ENCODE measurements at regions not wholly inside any gene's neighbourhood (a gene's known extent, or its start where the extent isn't known, plus 50 kb on each side); places are given as distances from the start of the nearest gene placed in this dataset.
A peak's percentile ranks its signal among the peaks of the same experiment; 100 is the strongest.

DNA sequence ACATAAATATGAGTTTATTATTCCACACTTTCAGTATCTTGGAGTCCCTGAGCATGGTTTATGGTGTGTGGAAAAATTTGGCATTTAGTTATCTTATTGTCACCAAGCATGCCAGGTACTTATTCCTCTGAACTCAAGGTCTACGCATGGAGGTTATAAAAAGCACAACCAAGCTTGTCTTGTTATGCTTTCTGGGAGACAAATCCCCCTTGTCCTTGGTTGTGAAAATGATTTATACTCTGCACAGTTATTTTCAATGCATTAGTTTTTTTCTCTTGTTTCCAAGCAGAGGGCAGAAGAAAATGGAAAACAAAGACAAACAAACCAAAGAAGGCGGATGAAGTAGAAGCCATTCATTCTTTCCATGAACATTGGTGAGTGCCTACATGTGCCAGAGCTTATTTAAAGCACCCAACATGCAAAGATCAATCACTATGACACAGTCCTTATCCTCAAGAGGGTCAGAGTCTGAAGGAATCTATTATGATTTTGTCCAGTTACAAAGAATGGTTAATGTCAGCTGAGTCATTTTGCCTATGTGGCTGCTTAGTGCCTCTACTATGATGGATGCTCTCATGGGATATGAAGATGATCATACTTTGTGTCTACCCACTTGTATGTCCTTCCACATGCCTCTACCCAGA lies 323.1 kb downstream of the TENT4A start:
- no peak for DNase-seq

DNA sequence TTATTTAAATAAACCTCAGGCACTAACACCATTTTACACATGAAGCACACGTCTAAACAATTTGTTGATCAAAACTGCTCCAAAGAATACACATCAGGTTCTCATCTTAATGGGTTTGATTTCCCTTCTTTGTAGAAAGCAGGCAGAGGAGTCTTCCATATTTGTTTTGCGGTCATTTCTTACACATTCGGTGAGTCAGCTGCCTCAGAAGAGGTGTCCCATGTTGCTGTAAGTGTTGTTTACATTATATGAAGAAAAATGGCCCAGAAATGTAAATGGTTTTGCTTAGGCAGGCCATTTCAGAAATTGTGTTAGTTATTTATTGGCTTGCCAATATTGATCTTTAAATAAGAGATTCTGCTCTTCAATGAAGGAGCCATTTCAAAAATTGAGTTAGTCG lies 325.8 kb downstream of the TENT4A start:
- DNase-seq, result no peak

DNA sequence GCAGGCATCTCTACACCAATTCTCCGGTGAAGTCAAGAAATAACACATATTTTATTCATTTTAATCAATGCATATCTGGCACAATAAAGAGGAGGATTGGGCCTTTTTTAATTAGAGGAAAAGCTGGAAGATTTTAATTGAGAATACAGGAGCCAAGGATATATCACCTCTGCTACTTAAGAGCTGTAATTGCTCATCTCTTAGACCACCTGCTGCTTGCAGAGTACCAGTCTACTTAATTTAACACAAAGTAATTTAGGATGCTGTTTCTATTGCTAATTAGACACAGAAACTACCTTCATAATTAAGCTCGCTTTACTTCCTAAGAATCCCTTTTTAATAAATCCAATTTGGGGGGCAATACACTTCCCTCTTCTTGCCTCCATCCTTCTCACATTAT lies 326.9 kb downstream of the TENT4A start:
- no peak for DNase-seq

DNA sequence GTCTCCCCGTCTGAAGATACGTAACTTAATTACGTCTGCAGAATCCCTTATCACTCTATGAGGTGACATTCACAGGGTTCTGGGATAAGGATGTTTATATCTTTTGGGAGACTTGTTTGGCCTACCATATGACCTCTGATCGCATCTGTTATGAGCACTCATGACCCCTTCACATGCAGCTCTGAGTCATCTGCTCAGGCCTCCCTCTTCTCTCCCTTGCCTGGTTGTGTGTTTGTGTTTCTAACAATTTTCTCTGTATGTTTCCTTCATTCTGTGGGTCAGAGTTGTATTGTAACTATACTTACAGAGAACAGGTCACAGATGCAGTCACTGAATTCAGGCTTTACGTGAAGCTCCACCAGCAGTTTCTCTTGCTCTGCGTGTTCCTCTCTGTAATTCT lies 330.6 kb downstream of the TENT4A start:
- no peak for DNase-seq

DNA sequence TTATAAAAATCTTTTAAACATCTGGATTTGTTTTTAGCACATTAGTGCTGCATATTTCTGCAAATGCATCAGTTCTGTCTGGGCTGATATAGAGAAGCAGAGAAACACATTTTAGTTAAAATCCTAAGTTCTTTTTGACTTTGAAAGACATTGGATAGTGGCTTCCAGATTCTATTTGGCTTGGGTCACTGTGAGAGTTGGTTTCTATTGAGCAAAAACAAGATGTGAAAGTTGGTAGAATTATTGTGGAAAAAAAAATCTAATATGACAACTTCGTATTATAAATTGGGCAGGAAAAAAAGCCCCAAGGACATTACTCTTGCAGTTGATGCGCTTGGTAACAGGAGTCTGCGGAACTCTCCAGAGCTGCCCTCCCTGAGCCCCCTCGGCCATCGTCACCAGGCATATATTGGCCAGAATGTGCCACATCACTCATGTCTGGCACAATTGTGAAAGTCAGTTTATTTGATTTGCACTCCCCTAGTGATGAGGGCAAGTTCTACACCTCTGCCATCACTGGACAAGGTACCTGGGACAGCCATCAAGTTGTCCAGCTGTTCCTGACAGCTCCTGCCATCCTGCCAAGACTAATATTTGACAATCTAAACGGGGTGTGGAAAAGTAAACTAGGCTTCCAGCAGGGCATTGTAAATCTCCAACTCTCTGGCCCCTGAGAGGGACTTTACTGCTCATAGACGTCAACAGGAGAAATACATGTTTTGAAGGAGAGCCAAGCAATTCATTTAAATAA lies 334.5 kb downstream of the TENT4A start:
- DNase-seq, result peak; percentile 81

DNA sequence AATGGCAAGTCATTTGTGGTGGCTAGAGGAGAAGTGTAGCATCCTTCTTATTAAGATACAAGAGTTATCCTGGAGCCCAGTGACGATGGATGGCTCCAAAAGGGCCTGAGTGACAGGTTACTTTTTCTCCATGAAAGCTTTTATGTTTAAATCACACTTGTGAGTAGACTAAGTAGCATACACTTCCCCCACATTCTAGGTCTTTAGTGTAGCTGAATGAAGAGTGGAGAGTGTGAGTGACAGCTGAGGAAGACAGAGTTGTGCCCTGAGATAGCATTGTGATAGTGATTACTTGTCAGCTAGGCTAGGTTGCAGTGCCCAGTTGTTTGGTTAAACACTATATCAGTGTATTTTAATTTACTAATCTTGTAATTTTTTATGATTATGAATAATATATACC lies 337.8 kb downstream of the TENT4A start:
- DNase-seq, result no peak

DNA sequence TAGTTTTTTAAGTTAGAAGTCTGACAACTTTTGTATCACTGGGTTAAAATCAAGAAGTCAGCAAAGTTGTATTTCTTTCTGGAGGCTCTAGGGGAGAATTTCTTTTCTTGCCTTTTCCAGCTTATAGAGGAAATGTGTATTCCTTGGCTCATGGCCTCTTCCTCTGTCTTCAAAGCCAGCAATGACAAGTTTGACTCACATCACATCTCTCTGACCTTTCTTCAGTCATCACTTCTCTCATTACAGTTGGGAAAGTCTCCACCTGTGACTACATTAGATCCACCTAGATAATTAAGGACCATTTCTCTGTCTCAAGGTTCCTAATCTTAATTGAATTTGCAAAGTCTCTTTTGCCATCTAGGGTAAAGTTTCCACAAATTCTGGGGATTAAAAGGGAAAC lies 339.9 kb downstream of the TENT4A start:
- no peak for DNase-seq

DNA sequence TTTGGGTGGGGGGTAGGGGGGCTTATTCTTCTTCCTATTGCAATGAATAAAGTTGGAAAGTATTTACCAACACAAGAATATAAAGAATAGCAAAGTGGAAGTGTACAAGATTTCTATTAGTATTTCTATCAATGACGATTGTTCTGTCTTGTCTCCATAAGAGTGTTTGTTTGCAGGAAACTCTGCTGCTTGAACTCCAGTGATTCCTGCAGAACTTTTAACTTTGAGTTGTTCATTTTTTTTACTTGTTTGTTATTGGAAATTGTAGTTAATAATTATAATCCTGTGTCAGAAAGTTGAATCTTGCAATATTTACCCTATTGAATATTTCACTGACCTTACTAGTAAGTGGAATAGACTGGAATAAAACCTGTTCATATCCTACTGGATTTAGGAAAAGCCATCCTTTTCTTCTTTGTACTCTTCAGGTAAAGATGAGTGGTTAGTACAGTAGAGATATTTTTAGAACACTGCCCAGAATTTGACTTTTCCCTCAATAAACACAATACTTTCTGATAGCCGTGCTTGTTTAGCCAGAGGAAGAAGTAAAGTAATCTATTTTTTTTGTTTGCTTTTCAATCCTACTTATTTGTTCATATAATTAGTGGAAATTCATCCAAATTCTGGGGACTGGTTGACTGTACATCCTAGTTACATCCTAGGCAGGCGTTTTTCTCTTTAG lies 340.4 kb downstream of the TENT4A start:
- no peak for DNase-seq

DNA sequence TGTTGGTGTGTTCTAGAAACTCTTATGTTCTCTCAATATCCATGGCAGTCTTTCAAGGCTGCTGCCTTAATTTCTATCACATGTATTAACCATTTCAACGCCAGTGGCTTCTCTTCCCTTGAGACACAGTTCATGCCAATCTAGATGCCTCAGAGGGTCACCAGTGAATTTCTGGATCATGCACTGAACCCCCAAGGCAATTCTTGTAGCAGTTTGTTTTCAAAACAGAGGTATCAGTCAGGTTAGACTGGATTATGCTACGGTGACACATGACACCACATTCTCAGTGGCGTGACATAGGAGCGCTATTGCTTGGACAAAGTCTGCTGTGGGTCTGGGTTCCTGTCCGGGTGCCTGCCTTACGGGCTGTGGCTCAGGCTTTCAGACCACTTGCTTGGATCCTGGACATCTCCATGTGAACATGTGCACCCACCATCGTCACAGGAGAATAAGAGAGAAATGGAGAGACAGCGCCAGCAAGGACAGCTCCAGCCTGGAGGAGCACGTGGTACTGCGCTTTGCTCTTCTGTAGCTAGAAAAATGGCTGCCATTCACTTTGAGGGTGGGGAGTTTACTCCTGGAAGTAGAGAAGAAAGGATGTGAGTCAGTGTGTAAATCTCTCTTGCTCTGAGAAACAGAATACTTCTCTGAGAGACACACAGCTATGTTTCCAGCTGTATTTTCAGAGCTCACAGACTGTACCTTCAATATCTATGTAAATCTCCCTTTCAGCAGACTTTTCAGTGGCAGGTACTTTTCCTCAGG lies 329.3 kb upstream of the ADCY2 start:
- no peak for DNase-seq

DNA sequence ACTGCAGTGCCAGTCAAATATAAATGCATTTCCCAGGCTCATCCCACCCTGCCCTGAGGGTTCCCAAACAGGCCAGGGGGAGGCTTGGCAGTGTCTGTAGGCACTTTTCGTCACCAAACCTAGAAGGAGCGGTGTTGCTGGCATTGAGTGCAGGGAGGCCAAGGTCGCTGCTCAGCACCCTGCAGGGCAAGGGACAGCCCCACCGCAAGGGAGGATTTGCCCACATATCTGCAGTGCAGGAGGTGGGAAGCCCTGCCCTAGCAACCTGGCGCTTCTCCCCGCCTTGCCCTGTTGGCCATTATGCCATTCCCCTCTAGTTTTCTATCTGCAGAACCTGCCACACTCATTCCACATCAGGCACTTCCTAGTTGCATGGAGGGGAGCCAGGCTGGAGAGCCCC lies 327.8 kb upstream of the ADCY2 start:
- no peak for DNase-seq

DNA sequence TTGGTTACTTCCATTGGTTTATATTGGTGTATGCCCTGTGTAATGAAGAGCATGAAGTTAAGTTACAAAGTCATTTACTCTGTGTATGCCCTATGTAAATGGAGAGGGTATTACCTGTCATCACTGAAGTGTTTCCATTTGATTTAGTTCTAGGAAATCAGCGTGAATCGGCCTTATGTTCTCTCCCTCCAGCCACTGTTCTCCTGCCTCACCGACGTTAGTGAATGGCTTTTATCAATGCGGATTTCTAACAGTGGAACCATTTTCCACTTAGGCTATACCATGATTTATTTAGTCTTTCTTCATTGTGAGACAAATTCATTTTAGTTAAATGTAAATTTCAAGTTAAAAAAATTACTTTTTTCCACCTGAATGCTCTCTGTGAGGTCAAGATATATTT lies 327.0 kb upstream of the ADCY2 start:
- no peak for DNase-seq

DNA sequence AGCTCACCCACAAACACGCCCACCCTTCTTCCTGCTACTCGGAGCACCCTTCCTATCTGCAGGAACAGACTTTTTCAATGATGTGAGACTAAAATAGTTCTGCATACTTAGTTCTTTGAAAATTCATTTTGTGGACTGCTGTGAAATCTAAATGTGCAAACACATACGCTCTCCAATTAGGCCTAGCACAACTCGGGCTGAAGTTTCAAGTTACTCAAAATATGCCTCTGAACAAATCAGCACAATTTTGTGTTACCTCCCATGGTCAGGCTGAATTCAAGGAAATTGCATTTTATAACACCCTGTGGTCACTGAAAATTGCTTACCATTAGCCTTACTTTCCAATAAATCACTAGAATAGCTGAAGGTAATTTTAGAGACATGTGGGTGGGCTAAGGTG lies 323.8 kb upstream of the ADCY2 start:
- DNase-seq, result no peak

DNA sequence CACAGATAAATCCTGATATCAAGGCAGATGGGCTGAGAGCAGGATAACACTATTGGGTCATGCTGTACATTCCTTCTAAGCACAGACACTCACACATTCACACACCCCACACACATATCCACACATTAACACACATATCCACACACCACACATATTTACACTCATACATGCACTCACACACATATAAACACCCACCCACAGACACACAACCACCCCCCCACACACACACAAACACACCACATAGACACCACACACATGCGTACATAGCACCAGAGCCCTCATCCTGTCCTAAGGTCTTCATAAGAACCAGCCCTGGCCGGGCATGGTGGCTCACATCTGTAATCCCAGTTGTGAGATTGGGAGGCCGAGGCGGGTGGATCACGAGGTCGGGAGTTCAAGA lies 322.3 kb upstream of the ADCY2 start:
- no peak for DNase-seq

DNA sequence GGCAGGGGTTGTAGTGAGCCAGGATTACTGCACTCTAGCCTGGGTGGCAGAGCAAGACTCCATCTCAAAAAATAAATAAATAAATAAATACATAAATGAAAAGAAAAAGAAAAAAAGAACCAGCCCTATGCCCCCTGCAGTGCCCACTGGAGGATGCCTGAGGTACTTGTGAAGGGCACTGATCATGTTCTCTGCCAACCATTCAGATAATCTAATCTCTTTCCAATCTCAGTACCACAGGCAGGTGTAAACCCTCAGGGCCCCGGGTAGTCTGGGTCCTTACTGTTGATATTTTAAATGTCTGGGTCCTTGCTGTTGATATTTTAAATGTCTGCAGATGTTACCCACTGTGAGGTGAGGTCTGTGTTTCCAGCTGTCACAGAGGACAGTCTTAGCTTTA lies 321.8 kb upstream of the ADCY2 start:
- DNase-seq, result no peak

DNA sequence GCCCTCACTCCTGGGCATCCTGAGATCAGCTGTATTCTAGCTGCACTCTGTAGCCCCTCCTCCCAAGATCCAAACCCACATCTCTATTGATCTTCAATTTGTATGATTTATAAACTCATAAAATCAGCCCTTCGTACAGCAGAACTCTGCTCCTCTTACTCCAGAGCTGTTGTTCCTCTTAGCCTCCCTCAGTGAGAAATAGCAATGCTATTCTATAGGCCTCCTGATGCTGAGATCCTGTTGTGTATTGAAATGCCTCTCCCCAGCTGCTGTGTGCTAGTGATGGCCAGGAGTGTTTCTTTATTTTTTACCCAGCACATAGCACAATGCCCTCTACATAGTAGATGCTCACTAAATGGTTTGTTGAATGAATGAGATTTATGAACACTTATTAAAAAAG lies 320.5 kb upstream of the ADCY2 start:
- DNase-seq, result no peak

DNA sequence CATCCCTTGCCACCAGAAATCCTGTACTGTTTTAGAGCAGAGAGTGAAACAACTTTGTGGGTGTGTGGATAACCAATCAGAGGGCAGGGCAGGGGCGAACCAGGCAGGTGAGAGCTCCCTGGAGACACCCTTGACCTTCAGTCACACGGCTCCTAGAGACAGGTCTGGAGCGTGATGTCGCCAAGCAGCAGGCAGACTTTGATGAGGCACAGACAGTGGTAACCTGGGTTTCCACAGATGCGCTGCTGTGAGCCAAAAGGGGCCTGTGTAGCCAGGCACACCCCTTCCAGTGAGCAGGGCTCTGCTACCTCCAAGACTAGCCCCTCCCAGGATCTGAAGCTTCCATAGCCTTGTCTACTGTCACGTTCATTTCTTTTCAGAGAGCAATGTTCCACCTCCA lies 317.8 kb upstream of the ADCY2 start:
- DNase-seq, result no peak

DNA sequence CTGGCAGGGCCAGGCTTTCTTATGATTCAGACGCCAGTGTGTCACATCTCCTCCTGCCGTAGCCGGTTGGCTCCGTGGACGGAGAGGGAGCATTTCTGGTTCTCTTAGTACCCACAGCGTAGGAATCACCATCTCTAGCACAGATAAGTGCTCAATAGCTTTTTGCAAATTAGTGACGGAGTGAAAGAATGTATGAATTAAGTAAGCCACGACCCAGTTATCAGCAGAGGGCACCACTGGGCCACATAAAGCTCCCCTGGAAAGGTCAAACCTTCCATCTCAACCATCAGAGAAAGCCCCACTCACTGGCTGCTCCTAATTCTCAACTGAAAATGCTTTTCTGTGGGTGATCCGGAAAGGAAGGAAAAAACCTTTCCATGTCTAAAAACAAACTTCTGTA lies 317.0 kb upstream of the ADCY2 start:
- DNase-seq, result peak; percentile 51

DNA sequence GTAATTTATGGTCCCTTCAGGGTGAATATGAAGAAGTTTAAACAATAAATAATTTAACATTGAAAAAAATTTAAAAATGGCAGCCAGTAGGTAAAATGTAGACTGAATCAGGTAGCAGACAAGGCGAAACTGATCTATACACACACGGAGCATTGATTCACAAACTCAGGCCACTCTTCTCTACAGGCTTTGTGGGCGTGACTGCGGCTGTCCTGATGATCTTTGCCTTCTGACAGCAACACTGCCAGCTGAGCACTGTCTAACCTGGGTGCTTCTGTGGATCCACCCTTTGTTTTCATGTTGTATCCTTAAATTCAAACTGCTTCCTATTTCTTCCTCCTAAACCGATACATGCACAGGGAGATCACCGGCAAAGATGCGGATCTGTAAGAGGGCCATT lies 315.4 kb upstream of the ADCY2 start:
- no peak for DNase-seq

DNA sequence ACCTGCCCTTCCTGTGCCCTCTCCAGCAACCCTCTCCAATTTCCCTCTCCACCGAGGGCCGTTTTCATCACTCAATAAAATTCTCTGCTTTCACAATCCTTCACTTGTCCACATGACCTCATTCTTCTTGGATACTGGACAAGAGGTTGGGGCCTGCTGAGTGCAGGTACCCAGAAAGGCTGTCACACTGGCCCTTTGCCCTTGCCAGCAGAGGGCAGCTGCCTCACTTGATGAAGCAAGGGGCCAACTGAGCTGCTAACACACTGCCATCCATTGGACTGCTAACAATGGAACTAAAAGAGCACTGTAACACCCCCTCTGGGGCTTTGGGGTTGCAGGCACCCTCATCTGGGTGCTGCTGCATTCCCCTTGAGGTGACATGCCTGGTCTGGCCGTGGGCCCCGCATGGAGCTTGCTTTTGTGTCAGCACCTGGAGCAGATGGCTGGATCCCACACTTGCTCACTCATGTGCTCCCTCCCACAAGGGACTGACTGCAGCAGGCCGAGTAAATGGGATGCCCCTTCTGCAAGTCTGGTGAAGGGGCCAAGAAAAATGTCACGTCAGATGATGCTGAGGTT lies 308.1 kb upstream of the ADCY2 start:
- no peak for DNase-seq

DNA sequence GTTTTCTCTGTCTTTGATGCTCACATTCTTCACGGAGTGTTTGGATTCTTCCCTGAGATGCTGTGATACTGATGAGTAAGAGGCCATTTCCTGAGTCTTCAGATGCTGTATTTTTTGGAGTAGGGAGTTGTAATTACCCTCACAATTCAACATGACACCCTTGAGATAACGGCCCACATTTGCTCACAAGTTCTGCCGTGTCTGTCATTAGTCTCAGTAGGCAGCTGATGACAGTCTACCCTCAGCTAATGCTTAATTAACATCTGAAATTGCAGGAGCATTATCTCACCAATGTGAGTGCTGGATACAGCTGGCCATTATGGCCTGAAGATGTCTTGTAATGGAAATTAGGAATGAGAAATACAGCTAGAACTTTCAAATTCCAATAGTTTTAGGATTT lies 307.1 kb upstream of the ADCY2 start:
- DNase-seq, result no peak

DNA sequence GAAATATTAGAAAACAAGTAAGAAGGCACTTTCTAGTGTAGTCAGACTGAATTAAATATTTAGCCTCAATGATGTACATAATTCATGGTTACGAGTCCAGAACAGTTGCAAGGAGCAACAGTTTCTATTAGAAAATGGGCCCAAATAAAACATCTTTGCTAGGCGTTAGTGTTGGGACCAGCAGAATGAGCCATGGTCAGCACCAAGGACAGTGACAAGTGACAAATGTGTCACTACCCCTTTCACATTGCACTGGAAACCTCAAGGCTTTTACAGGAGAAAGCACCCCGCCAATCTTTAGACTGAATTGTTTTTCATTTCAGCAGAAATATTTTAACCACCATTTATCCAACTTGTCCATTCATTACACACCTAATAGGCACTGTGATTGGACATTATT lies 301.3 kb upstream of the ADCY2 start:
- no peak for DNase-seq

DNA sequence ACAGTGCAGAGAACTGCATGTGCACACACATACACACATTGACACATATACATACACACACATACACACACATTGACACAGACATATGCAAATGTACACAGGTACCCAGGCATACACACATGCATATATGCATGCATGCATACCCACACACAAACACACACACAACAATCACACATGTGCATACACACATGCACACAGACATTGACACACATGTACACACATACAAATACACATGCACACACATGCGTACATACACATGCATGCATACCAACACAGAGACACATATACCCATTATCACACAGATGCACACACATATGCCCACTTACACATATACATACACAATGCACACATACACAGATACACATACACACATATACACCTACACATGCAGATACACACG lies 299.6 kb upstream of the ADCY2 start:
- no peak for DNase-seq

DNA sequence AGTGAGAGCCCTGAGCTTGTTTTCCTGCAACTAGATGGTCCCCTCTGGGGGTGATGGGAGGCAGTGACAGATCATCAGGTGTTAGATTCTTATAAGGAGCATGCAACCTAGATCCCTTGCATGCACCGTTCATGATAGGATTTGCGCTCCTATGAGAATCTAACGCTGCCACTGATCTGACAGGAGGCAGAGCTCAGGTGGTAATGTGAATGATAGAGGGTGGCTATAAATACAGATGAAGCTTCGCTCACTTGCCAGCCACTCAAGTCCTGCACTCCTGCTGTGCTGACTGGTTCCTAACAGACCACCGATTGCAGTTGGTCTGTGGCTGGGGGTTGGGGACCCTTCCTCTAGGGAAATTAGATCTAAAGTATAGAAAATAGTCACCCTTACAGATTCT lies 290.6 kb upstream of the ADCY2 start:
- DNase-seq, result no peak

Measured in NCI-H1092 (cell line).